HG03460 (cell line): ENCODE measurements at regions not wholly inside any gene's neighbourhood (a gene's known extent, or its start where the extent isn't known, plus 50 kb on each side); places are given as distances from the start of the nearest gene placed in this dataset.
"Not testable (repeated sequence)": the region's sequence is repeated elsewhere in the genome, so short reads cannot be mapped to it uniquely, and the experiment has no call there.

ENCODE experiments used
- ATAC-seq: cut with Tn5 transposase; IDR thresholded peaks from one replicate; pipeline ENCODE4 v1.9.1; 2021; ENCODE audit not compliant: unreplicated experiment

DNA sequence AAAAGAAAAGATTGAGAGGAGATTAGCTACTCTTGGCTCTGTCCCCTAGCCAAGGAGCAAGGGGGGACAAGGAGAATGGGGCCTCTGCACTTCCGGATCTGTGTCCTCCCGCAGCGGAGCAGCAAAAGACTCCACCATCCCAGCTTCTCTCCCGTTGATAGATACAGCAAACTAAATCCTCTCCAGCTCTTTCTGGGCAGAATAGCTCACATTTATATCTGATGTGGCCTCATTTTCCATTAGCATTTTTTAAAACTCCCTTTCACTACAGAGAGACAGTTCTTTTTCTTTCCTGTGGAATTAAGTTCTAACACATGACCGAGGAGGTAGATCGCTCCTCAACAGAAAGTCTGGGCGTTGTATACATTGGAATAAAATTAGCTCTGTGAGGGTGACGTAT, 260.9 kb upstream of the SOX4 start:
- no peak for ATAC-seq

DNA sequence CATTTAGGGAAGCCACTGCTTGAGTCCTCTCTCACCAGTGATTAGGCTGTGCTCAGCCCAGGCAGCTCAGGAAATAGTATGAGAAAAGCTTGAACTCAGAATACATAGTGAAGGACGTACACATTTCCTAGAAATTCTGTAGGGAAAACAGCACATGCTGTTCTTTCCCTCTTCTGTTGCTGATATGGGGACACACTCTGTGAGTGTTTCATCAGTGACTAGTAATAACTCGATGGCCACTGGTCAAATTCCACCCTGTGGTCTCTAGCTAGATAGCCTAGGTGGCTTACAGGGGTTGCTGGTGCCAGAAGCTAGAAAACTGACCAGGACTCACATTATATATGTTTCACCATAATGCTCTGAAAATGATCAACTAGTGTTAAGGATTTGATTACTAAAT, 259.8 kb upstream of the SOX4 start:
- no peak for ATAC-seq

DNA sequence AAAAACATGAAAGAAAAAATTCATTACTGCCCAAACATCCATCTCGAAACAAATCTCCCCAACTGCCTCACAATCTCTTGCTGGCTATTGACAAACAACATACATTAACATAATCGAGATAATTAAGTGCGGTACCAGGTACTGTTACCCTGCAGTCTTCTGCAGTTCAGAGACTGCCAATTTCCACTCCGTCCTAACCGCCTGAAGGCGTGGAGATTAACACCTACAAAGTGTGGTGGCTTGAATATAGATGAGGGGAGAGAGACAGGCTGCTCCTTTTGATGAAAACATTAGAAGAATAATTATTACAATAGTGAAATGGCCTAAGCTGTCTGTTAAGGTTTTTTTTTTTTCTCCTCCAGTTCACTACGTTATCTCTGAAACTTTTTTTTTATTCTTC, 258.9 kb upstream of the SOX4 start:
- ATAC-seq: no peak

DNA sequence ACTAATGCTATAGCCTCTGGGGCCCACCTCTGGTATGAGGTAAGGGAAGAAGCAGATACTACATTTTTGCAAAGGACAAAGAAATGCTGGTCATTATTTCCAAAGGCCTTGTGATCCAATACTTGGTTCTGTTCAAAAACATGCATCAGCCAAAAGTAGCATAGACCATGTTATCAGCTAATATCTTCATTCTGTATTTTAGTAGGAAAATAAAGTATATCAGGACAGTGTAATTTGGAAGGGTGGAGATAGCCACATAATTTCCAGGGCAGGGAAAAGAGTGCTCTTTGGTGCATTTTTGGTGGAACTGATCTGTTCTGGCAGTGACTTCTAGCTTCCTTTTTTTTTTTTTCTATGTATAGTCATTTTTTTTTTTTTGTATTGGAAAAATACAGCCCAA, 258.0 kb upstream of the SOX4 start:
- ATAC-seq: no peak

DNA sequence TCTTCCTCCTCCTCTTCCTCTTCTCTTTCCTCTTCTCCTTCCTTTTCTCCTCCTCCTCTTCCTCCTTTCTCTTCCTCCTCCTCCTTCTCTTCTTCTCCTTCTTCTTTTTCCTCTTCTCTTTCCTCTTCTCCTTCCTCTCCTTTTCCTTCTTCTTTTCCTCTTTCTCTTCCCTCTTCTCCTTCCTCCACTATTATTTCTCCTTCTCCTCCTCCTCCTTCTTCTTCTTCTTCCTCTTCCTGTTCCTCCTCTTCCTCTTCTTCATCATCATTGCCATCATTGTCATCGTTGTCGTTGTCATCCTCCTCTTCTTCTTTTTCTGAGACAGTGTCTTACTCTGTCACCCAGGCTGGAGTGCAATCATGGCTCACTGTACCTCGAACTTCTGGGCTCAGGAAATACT, 256.3 kb upstream of the SOX4 start:
- no peak for ATAC-seq

DNA sequence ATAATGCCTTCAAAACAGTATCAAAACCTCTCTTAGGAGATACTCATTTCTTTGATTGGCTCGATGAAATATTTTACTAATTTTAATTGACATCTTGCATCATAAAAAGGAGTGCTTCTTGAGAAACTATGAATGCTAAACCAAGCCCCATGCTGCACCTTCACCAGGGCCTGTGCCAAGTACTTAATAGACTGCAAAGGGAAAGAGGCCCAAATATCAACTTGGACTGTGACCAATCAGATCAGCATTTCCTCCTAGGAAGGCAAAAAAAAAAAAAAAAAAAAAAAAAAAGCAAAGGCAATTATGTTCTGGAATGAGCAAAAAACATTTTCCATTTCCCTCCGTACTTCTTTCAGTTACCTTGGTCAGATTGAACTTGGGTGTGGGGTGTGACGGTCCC, 253.0 kb upstream of the SOX4 start:
- no peak for ATAC-seq

DNA sequence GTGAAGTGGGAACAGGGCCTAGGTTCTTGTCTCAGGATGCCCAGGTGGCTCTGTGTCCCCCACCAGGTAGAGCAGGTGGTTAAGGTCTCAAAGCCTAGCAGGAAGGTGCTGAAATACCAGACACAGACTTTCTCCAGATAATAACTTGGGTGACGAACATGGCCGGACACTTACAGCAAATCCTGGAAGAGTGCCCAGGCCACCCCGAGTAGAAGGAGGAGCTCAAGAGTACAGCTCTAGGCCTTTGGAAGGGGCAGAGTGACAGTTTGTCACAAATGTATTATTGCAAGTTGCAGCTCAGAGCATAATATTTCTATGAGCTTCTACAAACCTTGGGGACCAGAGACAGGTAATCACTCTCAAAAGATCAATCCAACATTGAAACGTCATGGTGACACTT, 251.6 kb upstream of the SOX4 start:
- ATAC-seq: no peak

DNA sequence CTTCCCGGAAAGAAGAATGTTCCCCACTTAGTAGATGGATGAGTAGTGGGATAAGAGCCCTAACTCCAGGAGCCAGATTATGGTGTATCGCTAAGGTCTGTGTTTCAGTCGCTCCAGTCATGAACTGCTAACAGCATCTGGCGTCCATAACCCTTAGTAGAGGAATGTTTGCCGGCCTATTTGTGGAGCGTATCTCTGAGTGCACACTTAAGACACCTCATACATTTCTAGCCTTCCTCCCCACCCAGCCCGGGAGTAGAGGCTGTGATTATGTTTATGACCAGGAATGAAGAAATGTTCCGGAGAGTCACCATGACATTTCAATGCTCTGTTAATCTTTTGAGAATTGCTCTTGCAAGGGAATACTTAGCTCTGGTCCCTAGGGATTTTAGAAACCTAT, 251.1 kb upstream of the SOX4 start:
- no peak for ATAC-seq

DNA sequence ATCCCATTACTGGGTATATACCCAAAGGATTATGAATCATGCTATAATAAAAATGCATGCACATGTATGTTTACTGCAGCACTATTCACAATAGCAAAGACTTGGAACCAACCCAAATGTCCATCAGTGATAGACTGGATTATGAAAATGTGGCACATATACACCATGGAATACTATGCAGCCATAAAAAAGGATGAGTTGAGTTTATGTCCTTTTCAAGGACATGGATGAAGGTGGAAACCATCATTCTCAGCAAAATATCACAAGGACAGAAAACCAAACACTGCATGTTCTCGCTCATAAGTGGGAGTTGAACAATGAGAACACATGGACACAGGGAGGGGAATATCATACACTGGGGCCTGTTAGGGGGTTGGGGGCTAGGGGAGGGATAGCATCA, 247.8 kb upstream of the SOX4 start:
- not testable (repeated sequence) for ATAC-seq

DNA sequence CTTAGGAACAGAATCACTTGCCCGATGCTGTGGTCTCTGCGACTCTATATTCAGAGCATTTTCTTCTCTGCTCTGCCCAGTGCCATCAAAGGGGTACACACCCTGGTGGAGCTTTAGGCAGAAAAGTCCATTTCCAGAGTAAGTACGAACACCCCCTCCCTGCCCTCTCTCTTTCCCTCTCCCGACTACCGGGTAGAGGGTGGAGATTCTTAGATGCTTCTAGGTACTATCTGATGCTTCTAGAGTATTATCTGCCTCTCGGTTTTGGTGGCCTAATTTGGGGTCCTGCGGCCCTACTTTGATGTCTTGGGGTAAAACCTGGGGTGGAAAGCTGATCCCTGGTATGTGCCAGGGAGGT, 245.4 kb upstream of the SOX4 start:
- no peak for ATAC-seq

DNA sequence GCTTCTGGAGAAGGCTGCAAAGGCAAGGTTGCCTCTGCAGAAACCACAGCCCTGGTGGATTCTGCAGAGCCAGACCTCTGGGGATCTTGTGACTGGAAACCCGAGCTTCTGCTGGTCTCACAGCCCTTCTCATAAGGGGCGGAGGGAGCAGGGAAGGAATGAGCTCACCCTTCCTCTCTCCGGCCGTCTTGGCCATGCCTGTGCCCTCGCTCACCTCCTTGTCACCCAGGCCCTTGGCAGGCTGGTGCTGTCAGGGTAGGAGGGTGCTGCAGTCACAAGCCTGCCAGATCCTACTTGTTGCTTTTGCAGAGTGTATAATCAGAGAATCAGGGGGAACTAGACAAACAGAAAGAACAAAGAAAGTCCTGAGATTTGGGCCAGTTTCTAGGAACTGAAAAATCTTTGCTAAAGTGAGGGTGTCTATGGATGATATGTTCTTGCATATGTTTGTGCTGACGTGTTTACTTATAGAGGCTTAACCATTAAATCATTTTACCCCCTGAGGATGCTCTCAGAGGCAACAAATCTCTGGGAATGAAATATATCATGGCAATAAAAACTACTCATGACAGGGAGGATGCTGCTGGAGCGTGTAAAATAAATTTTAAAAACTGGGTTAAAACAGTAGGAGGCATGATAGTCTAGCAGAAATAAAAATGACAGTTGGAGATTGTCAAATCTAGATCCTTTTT, 244.9 kb upstream of the SOX4 start:
- no peak for ATAC-seq

DNA sequence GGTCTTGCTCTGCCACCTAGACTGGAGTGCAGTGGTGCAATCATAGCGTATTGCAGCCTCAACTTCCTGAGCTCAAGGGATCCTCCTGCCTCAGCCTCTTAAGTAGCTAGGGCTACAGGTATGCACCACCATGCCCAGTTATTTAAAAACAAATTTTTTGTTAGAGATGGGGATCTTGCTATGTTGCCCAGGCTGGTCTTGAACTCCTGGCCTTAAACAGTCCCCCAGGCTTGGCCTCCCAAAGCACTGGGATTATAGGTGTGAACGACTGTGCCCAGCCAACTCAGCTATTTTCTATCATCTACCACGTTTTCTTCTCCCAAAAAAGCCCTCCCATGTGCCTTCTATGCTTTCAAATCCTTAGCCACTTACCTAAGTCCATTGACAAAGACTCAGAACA, 243.7 kb upstream of the SOX4 start:
- ATAC-seq: no peak

DNA sequence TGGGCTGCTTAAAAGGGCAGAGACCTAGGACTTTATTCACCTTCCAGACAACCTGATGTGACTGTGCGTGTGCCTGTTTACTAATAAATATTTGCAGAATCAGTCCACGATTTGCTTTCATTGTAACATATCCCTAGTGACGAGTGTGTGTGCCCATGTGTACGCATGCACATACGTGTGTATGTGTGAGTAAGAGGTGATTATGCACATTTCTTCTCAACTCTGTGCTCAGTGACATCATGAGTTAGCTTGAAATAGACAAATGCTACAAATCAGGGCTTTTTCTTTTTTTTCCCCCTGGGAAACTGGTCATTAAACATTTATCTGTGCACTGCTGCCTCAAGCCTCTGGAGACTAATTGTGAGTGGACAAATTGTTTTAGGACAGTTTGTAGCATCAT, 242.6 kb upstream of the SOX4 start:
- no peak for ATAC-seq

DNA sequence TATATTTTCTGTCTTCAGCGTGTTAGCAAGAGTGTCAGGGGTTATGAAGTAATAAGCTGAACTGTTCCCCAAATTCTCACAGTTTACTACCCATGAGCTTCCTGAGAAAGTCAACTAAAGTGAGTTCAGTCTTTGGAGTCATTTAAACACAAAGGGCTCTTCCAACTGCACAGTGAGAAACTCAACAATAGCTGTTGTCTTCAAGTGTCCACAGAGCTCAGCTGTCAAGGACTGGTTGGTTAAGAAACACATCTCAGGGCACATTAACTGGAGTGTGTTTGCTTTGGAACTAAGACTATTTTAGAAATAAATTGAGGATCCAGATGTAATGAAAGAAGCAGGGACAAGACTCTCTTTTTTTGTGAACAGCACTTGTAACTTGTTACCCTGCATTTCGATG, 241.4 kb upstream of the SOX4 start:
- no peak for ATAC-seq

DNA sequence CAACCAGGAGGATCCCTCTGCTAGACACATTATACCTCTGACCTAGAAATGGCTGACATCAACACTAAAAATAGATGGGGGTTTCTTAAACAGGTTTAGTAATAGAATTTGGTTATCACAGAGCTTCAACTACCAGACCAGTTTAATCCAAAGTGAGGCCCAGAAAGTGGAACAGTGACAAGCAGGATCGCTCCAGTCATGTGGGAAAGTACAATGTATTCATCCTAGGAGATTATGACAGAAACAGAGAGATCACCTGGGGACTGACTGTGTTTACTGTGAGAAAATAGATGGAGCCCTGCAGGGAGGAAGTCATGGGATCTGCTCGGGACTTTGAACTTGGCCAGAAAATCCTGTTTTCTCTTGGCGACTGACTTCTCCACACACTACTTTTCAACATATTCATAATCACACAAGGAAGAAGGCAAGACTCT, 238.7 kb upstream of the SOX4 start:
- ATAC-seq: no peak

DNA sequence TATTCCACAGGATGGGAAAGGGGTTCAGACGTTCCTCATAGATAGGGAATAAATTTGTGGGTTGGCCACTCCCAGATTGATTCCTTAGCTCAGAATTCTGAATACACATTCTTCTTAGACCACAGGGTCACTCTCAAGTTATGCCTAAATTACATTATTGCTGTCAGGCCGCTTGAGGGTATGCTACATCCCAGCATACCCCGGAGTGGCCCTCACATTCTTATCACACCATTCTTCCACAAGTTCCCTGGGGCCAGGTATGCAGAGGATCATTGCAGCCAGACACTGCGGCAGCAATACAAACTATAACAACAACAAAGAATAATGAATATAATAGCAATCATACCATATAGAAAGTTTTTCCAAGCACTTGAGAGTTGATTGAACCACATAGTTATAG, 237.9 kb upstream of the SOX4 start:
- ATAC-seq: no peak

DNA sequence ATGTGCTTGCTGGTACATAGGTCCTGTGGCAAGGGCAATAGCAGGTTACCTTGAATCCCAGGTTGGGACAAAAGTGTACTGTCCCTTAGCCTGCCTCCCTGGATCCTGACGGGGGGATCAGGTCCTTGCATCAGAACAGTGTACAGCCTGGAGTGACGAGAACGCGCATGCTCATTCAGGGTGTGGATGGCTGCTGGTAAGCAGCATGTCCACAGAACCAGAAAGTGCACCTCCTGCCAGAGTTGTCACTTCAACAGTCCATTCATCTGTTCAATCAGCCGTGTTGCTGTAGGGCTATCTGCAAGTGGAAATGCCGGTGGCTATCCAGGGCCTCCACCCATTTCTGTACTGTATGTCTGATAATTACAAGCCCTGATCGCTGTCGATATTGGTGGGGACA, 236.3 kb upstream of the SOX4 start:
- ATAC-seq: no peak

DNA sequence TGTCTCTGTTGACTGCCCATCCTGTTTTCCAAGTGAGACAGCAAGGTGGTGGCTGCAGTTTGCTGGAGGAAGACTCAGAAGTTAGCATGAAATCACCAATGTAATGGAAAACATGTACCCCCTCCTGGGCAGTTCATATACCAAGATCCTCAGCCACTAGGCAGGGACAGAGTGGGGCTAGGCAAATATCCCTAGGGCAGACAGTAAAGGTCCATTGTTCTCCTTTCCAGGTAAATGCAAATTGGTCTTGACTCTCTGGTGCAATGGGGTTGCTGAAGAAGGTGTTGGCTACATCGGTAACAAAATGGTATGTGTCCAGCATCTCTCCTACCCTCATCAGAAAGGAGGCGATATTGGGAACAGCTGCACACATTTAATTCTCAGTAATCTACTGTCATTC, 233.6 kb upstream of the SOX4 start:
- ATAC-seq: no peak

DNA sequence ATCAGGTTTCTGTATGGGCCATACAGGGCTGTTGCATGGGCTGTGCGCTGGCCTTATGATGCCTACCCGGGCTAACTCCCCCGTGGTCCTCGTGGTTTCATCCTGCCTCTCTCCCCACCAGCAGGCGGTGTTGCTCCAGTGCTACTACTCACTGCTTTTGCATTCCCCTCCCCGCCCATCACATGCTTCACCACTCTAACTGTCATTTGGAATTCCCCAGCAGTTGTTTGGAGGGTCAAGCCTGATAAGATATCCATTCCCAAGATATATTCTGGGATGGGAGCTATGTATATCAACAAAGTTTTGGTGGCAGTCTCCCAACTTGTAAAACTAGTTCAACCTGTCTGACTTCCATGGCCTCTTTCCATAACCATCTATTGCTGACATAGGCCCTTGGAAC, 233.2 kb upstream of the SOX4 start:
- no peak for ATAC-seq

DNA sequence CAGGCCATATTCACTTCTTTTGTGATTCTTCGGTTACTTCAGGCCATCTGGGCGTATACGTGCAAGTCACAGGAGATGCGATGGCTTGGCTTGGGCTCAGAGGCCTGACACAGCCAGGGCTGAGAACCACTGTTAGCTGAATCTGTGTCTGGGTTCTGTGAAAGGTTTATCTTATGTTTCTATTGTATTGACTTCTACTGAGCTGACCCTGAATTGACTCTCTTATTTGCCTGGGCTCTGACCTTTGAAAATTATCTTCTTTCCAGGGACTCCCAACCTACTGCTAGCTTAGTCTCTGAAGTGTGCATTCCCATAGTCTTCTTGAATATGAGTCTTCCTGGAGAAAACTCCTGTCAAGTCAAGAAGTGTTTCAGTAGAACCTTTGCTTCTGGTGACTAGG, 226.4 kb upstream of the SOX4 start:
- no peak for ATAC-seq

DNA sequence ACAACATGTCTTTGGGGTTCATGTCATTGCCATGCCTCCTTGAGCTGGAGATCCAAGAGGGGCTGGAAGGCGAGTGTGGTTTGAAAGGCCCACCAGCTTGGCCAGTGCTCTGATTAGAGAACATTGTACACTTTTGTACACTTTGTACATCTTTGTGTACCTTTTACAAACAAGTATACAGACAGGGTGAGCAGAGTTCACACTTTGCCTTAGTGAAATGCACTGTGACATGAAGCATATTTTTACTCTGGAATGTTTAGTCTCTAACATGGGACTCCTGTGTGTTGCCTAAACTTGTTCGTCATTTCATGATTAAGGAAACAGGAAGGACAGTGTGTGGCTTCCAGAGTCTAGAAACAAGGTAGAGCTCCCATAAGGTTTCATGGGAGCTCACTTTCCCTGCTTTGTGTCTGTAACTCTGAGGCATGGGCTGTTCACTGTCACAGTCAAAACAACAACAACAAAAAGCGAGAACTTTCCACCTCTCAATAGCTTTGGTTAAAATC, 225.8 kb upstream of the SOX4 start:
- ATAC-seq: no peak

DNA sequence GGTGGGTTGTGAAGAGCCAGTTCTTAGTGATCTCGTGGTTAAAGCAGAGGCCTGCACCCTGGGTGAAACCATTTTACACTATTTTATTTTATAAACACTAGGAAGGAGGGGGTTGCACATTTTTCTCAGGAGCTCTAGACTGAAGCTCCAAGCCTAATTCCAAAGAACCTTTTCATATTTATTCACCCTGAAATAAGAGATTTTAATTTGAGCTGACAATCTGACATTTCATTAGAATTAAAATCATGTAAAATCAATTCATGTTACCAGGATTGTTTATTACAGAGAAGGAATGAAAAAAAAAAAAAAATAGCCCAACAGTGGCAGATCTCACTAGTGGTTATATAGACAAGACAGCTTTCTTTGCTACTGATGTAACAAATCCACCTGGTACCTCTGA, 222.5 kb upstream of the SOX4 start:
- no peak for ATAC-seq

DNA sequence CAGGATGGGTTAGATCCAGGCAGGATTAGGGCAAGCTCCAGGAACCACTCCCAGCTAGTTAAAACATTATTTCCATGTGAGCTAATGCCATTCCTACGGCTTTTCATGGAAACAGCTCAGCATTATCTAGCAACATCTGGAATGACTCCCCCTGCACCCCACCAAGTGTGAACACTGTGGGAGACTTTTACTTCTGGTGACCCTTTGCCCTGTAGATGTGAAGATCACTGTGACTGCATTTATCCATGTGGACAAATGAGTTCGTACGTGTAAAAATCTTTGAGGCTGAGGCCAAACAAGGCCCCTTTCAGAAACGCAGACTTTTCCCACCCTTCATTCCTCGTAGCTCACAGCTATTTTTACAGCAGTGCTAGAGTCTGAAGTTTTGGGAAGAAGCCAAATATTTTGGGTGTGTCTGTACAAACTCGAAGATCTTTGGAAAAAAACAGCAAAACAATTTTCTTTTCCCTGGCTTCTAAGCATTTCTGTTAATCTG, 221.8 kb upstream of the SOX4 start:
- no peak for ATAC-seq
